Lung microvascular endothelial cell (primary cell): ENCODE measurements at regions not wholly inside any gene's neighbourhood (a gene's known extent, or its start where the extent isn't known, plus 50 kb on each side); places are given as distances from the start of the nearest gene placed in this dataset.
A peak's percentile ranks its signal among the peaks of the same experiment; 100 is the strongest.

Source experiments
- DNase-seq, 2 donors: peaks; one replicate each; pipeline versions ENCODE4 v3.0.0 to v3.0.0-alpha.2; 2010; ENCODE audit warnings: low read depth in 2 of 2

GRCh38 chr2:222797261-222797660, 63.6 kb upstream of the ACSL3 start:
- peak; percentile 37 to 48 for DNase-seq

- DNase-seq = no peak
Measured at GRCh38 chr2:222797871-222798270, 63.0 kb upstream of the ACSL3 start.

- no peak for DNase-seq
Measured at GRCh38 chr2:222798528-222798927, 62.3 kb upstream of the ACSL3 start.

GRCh38 chr2:222799262-222799918, 61.4 kb upstream of the ACSL3 start:
- no peak for DNase-seq

GRCh38 chr2:222802514-222803196, 58.2 kb upstream of the ACSL3 start:
- no peak for DNase-seq

GRCh38 chr2:222804351-222804750, 56.5 kb upstream of the ACSL3 start:
- DNase-seq = no peak

GRCh38 chr2:222805591-222806304, 55.1 kb upstream of the ACSL3 start:
- peak in 1 of 2 donors; percentile 36 for DNase-seq

GRCh38 chr2:222806526-222807137, 54.2 kb upstream of the ACSL3 start:
- DNase-seq = no peak

- no peak for DNase-seq
Measured at GRCh38 chr2:222807431-222807830, 53.4 kb upstream of the ACSL3 start.

GRCh38 chr2:222809582-222809981, 51.3 kb upstream of the ACSL3 start:
- no peak for DNase-seq

GRCh38 chr2:222810044-222810443, 50.8 kb upstream of the ACSL3 start:
- no peak for DNase-seq
